A673 (cell line): ENCODE measurements at regions not wholly inside any gene's neighbourhood (a gene's known extent, or its start where the extent isn't known, plus 50 kb on each side); places are given as distances from the start of the nearest gene placed in this dataset.

ENCODE experiments used
- BruUV-seq: library from RNA; stranded (reverse); fragments of 400-500 nt; replicated peaks from 2 replicates; lab custom pipeline; 2021; lab: Mats Ljungman, UMichigan
- CTCF ChIA-PET: fragments of 300-600 bp; sonication (Branson Sonifier 250); formaldehyde crosslinking; loops from one replicate; lab custom pipeline; 2022; ENCODE audit warnings: antibody characterized with exemption; lab: Charles Lee
- POLR2A ChIA-PET: fragments of 300-600 bp; sonication (Branson Sonifier 250); formaldehyde crosslinking; loops from one replicate; lab custom pipeline; 2022; ENCODE audit warnings: antibody characterized with exemption; ENCODE audit not compliant: low non-redundant PET; lab: Charles Lee
- DNase-seq: peaks from one replicate; pipeline ENCODE4 v3.0.0-alpha.2; 2015; ENCODE audit warnings: low spot score
- H3K27ac ChIP-seq: fragments of 200-600 bp; sonication (generic); 2 replicates; pipeline ENCODE4 v1.5.1; 2016; ENCODE audit warnings: mixed run types, low read depth, mild to moderate bottlenecking, mixed read lengths, antibody characterized with exemption, low read length; ENCODE audit not compliant: poor library complexity, severe bottlenecking
- H3K27me3 ChIP-seq: fragments of 200-600 bp; sonication (generic); replicated peaks from 2 replicates; pipeline ENCODE4 v1.6.1; 2017; ENCODE audit warnings: mixed run types, low read depth, mild to moderate bottlenecking, mixed read lengths, antibody characterized with exemption, low read length; ENCODE audit not compliant: insufficient read depth, poor library complexity
- H3K36me3 ChIP-seq: fragments of 200-600 bp; sonication (generic); 2 replicates; pipeline ENCODE4 v1.6.1; 2016; ENCODE audit warnings: mixed run types, mild to moderate bottlenecking, mixed read lengths, antibody characterized with exemption, low read length; ENCODE audit not compliant: insufficient read depth, poor library complexity, severe bottlenecking
- H3K4me1 ChIP-seq: fragments of 200-600 bp; sonication (generic); 2 replicates; pipeline ENCODE4 v1.6.1; 2017; ENCODE audit warnings: mixed run types, mild to moderate bottlenecking, mixed read lengths, antibody characterized with exemption, low read length; ENCODE audit not compliant: insufficient read depth, poor library complexity, severe bottlenecking
- H3K4me3 ChIP-seq: fragments of 200-600 bp; sonication (generic); 2 replicates; pipeline ENCODE4 v1.5.1; 2016; ENCODE audit warnings: low read depth, mixed run types, mild to moderate bottlenecking, mixed read lengths, low read length; ENCODE audit not compliant: poor library complexity, severe bottlenecking
- H3K9me3 ChIP-seq: fragments of 200-600 bp; sonication (generic); 2 replicates; pipeline ENCODE4 v1.6.1; 2016; ENCODE audit warnings: mixed run types, low read depth, mild to moderate bottlenecking, mixed read lengths, antibody characterized with exemption, low read length; ENCODE audit not compliant: poor library complexity, severe bottlenecking
- CTCF ChIP-seq: fragments of 300-800, 200-600 bp; sonication (generic); conservative IDR thresholded peaks from 2 replicates; pipeline ENCODE4 v1.5.1; 2017; ENCODE audit warnings: low read depth, mild to moderate bottlenecking, antibody characterized with exemption, low read length, moderate library complexity, mixed read lengths
- EZH2 ChIP-seq: fragments of 200-600 bp; sonication (generic); IDR thresholded peaks from 2 replicates; pipeline ENCODE4 v1.6.1; 2017; ENCODE audit warnings: borderline replicate concordance, low read depth, mild to moderate bottlenecking, mixed read lengths, antibody characterized with exemption, low read length; ENCODE audit not compliant: poor library complexity, severe bottlenecking
- intact Hi-C: fragments of 100-400 bp; cut with micrococcal nuclease; formaldehyde crosslinking; loops from one replicate; pipeline ENCODE4 v1.10.0; 2022; ENCODE audit not compliant: unreplicated experiment

GRCh38 chr22:47420211-47420610, 657.8 kb downstream of the TBC1D22A start:
- H3K4me3 ChIP-seq: no peak overlapping the region
- ChIA-PET CTCF (no interaction called here), POLR2A (no interaction called here)
- H3K27ac ChIP-seq: no peak overlapping the region
- TF ChIP-seq CTCF (no peak), EZH2 (no peak)
- no peak for DNase-seq
- intact Hi-C loops: no loop called here
- no peaks in the 10 kb centered on the region for H3K9me3 ChIP-seq
- BruUV-seq: no TSS peak
- peaks cover 27% of the 10 kb centered on the region for H3K27me3 ChIP-seq
- H3K4me1 ChIP-seq: no peaks in the 10 kb centered on the region
- H3K36me3 ChIP-seq: no peaks in the 10 kb centered on the region

- Histone ChIP-seq H3K4me1 (no peaks in the 10 kb centered on the region), H3K36me3 (no peaks in the 10 kb centered on the region), H3K9me3 (no peaks in the 10 kb centered on the region), H3K4me3 (no peak overlapping the region), H3K27ac (no peak overlapping the region), H3K27me3 (peaks cover 25% of the 10 kb centered on the region)
- POLR2A ChIA-PET: no interaction called here
- no TSS peak for BruUV-seq
- intact Hi-C loops: no loop called here
- no peak for TF ChIP-seq CTCF
- DNase-seq: no peak
- CTCF ChIA-PET: no interaction called here
These were observed 656.8 kb downstream of the TBC1D22A start for GRCh38 chr22:47419239-47419638.

GRCh38 chr22:47417699-47418098, 655.2 kb downstream of the TBC1D22A start:
- Histone ChIP-seq H3K27me3 (peaks cover 22% of the 10 kb centered on the region), H3K36me3 (no peaks in the 10 kb centered on the region), H3K27ac (no peak overlapping the region), H3K9me3 (no peaks in the 10 kb centered on the region), H3K4me3 (no peak overlapping the region), H3K4me1 (no peaks in the 10 kb centered on the region)
- intact Hi-C loops: no loop called here
- no TSS peak for BruUV-seq
- POLR2A ChIA-PET: no interaction called here
- DNase-seq: no peak
- TF ChIP-seq CTCF (no peak), EZH2 (no peak)
- CTCF ChIA-PET: no interaction called here
